HG02798 (cell line): ENCODE measurements at regions not wholly inside any gene's neighbourhood (a gene's known extent, or its start where the extent isn't known, plus 50 kb on each side); places are given as distances from the start of the nearest gene placed in this dataset.

Experiments used
- ATAC-seq: cut with Tn5 transposase; IDR thresholded peaks from one replicate; pipeline ENCODE4 v1.9.1; 2021; ENCODE audit warnings: mild to moderate bottlenecking; ENCODE audit not compliant: unreplicated experiment, poor library complexity

GRCh38 chr10:128362514-128362913, 236.3 kb upstream of the MKI67 start:
- ATAC-seq, result no peak

GRCh38 chr10:128364631-128365030, 238.4 kb upstream of the MKI67 start:
- no peak for ATAC-seq

DNA sequence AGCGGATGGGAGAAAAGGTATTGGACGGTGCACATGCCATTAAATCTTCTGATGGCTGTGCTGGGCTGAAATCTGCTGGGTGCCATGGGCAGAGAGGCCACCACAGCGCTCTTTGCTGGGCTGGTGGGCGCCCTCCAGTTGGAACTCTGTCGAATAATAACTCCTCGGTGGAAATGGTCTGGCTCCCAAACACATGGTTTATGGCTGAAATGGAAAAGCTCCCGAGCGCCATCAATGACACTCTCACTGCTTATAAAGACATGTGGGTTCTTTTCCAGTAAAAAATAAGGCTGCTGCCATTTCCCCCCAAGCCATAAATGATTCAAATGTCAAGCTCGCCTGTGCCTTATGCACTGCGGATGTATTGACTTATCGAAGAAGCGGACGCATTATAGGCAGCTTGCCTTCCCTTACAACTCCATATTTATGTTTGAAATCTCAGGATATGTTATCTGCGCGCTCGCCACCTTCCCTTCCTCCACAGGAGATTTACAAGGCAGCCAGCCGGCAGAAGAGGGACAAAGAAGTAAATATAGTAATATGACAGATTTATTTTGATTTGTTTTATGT, 239.0 kb upstream of the MKI67 start:
- no peak for ATAC-seq

GRCh38 chr10:128367807-128368206, 241.6 kb upstream of the MKI67 start:
- no peak for ATAC-seq

- ATAC-seq, result no peak
These were observed 243.0 kb upstream of the MKI67 start for GRCh38 chr10:128369101-128369650.

DNA sequence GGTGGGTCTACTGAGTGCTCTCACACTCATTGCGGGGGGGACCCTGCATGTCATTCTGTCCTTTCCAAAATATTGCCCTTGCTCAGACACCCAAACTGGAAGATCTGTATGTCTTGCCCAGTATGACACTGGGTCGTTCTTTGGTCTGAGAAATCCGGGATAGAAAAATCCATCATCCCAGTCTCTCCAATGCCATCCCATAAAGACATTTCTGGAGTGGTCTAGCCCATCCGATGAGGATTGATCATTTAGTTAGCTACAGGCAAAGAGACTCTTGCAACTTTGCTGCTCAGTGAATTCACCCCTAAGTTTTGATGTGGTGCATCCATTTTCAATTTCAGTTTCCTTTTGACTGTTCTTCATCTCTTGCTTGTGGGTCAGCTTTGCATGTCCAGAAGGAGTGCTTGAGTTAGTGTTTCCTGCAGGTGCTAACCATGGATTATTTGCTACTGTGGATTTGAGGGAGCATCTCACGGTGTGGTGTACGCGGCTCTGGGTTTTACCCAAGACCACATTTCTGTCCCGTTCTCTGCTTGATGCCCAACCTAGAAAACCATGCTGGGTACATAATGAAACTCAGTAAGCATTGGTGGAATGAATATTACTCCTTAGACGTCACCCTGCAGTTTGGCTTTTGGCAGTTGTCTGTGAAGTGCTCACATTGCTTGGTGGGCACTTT, 247.0 kb upstream of the MKI67 start:
- peak; percentile 89 for ATAC-seq

GRCh38 chr10:128373831-128374230, 247.6 kb upstream of the MKI67 start:
- ATAC-seq, result no peak

DNA sequence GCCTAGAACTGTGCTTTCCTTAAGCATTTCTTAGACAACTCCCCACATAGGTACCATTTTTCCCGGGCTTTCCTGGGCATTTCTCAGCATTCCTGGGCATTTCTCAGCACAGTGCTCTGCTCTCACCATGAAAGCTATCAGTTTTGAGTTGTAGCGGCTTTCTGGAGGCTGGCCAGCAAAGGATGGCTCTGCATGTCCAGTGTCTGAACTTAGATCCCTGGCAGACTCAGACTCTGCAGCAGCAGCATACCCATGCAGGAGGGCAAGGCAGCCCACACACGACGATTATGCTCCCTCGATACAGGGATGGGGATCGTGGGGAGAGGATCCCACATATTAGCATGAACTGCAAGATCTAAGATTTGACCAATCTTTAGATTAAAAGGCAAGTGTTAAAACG, 248.9 kb upstream of the MKI67 start:
- ATAC-seq, result no peak

GRCh38 chr10:128377364-128377987, 251.3 kb upstream of the MKI67 start:
- ATAC-seq, result no peak

DNA sequence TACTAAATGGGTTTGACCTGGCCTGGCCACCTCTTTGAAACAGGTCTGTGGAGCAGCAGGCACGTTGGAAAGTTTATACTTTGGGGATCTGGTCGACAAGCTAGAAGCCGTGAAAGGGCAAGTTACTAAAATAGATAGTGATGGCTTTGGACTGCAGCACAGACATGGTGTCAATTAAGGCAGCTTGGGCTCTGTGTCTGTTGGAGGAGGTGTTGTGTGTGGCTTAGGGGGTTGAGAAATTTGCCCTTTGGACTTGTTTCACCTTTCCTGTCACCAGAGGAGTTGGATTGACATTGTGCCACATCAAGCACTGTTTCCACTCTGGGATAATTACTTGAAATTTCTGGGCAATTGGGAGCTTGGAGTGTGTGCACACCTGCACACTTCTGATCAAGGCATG, 251.8 kb upstream of the MKI67 start:
- ATAC-seq, result no peak

- no peak for ATAC-seq
These were observed 254.7 kb upstream of the MKI67 start for GRCh38 chr10:128380946-128381345.

DNA sequence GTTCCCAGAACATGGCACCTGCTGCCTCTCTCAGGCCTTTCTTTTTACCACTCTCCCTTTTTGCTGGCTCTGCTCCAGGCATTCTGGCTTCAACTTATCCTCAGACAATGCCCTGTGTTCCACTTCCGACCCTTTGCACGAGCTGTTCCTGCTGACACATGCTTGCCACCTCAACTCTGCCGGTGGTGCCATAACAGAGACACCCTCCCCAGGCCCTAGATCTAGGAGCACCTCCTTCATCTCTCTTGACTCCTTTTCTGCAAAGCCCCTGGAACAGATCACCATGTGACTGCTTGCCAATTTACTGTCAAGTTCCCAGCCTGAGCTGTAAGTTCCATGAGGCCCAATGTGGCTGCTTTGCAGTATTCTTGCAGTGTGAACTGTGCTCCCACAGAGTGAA, 256.0 kb upstream of the MKI67 start:
- no peak for ATAC-seq

GRCh38 chr10:128384831-128385230, 258.6 kb upstream of the MKI67 start:
- ATAC-seq, result no peak

GRCh38 chr10:128386231-128386630, 260.0 kb upstream of the MKI67 start:
- no peak for ATAC-seq

- ATAC-seq, result no peak
These were observed 260.8 kb upstream of the MKI67 start for GRCh38 chr10:128386816-128387604.

GRCh38 chr10:128390596-128390995, 264.4 kb upstream of the MKI67 start:
- ATAC-seq, result no peak

- no peak for ATAC-seq
These were observed 267.3 kb upstream of the MKI67 start for GRCh38 chr10:128393546-128393945.

GRCh38 chr10:128398118-128398517, 271.9 kb upstream of the MKI67 start:
- ATAC-seq, result no peak

GRCh38 chr10:128398999-128399398, 272.8 kb upstream of the MKI67 start:
- no peak for ATAC-seq

- ATAC-seq, result no peak
These were observed 274.3 kb upstream of the MKI67 start for GRCh38 chr10:128400564-128400963.

DNA sequence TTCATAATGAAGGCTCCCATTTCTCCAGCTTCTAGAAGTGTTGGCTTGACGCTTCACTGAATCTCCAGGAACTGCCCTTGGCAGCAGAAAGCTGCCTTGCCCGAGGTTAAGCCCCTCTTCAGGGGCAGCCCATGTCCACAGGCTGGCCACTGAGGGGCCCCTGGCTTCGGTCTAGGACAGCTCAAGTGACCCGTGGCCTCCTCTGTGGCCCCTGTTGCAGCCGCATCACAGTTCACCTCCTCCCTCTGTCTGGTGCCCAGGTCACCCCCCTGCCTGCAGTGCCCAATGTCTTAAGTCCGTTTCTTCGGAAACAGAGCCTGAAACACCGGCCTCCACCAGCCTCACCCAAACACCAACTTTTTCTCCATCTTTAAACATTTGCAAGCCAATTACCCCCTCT, 279.2 kb upstream of the MKI67 start:
- ATAC-seq, result no peak
